ENCODE measurements at regions not wholly inside any gene's neighbourhood (a gene's known extent, or its start where the extent isn't known, plus 50 kb on each side); places are given as distances from the start of the nearest gene placed in this dataset.
"Not testable (repeated sequence)": the region's sequence is repeated elsewhere in the genome, so short reads cannot be mapped to it uniquely, and the experiment has no call there.

DNA sequence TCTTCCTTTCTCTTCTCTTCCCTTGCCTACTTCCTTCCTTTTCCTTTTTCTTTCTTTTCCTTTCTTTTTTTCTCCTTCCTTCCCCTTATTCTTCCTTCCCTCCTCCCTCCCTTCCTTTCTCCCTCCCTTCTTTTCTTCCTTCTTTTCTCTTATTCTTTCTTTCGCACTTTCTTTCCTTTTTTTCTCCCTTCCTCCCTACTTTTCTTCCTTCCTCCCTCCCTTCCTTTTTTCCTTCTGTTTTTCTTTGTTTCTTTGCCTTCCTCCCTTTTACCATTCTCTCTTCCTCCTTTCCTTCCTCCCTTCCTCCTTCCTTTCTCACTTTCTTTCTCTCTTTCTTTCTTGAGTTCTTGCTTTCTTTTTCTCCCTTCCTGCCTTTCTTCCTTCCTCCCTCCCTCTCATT, 416.5 kb downstream of the ANKRD30B start:
- TF ChIP-seq CTCF, EP300 (IDR thresholded peaks at IDR 0.05): not testable (repeated sequence)

Data from ovary (tissue), 3 donors.